Trophoblast cell (in vitro differentiated cells and primary cell): ENCODE measurements at regions not wholly inside any gene's neighbourhood (a gene's known extent, or its start where the extent isn't known, plus 50 kb on each side); places are given as distances from the start of the nearest gene placed in this dataset.

Experiments used
- DNase-seq, 2 donors: peaks; one replicate each; pipeline ENCODE4 v3.0.0-alpha.2; 2016
- H2AFZ ChIP-seq: 2 replicates; pipeline ENCODE4 v1.6.1; 2013; ENCODE audit warnings: low read length, moderate library complexity, mild to moderate bottlenecking; ENCODE audit not compliant: insufficient read depth, poor library complexity
- H2AK5ac ChIP-seq: 2 replicates; pipeline ENCODE4 v1.6.1; 2013; ENCODE audit warnings: mild to moderate bottlenecking, low read length
- H2BK120ac ChIP-seq: 2 replicates; pipeline ENCODE4 v1.6.1; 2013; ENCODE audit warnings: low read length, mild to moderate bottlenecking, moderate library complexity; ENCODE audit not compliant: insufficient read depth, poor library complexity
- H2BK12ac ChIP-seq: 2 replicates; pipeline ENCODE4 v1.6.1; 2013; ENCODE audit warnings: mild to moderate bottlenecking, low read length, moderate library complexity
- H2BK5ac ChIP-seq: 2 replicates; pipeline ENCODE4 v1.6.1; 2013; ENCODE audit warnings: low read length, low read depth, moderate library complexity, mild to moderate bottlenecking; ENCODE audit not compliant: poor library complexity
- H3K14ac ChIP-seq: 2 replicates; pipeline ENCODE4 v1.6.1; 2013; ENCODE audit warnings: mild to moderate bottlenecking, low read length
- H3K18ac ChIP-seq: 2 replicates; pipeline ENCODE4 v1.6.1; 2013; ENCODE audit warnings: mild to moderate bottlenecking, low read length
- H3K23ac ChIP-seq: 2 replicates; pipeline ENCODE4 v1.6.1; 2013; ENCODE audit warnings: low read length
- H3K27ac ChIP-seq: 2 replicates; pipeline ENCODE4 v1.5.1; 2013; ENCODE audit warnings: low read depth, mild to moderate bottlenecking, inconsistent platforms, low read length, moderate library complexity
- H3K27me3 ChIP-seq: 2 replicates; pipeline ENCODE4 v1.6.1; 2013; ENCODE audit warnings: inconsistent platforms, mild to moderate bottlenecking, low read length, moderate library complexity; ENCODE audit not compliant: insufficient read depth
- H3K36me3 ChIP-seq, 2 experiments: 1 replicate in 1 of 2; 2 replicates in 1 of 2; pipeline ENCODE4 v1.6.1; 2013; ENCODE audit warnings: low read length in 2 of 2, mild to moderate bottlenecking in 2 of 2, moderate library complexity in 1 of 2; ENCODE audit not compliant: insufficient read depth in 2 of 2, control insufficient read depth in 1 of 2
- H3K4ac ChIP-seq: 2 replicates; pipeline ENCODE4 v1.6.1; 2013; ENCODE audit warnings: low read depth, mild to moderate bottlenecking, low read length, moderate library complexity
- H3K4me1 ChIP-seq, 2 experiments: 1 replicate in 1 of 2; 2 replicates in 1 of 2; pipeline ENCODE4 v1.6.1; 2013; ENCODE audit warnings: low read length in 2 of 2, mild to moderate bottlenecking in 2 of 2, moderate library complexity in 1 of 2; ENCODE audit not compliant: insufficient read depth in 2 of 2, control insufficient read depth in 1 of 2
- H3K4me2 ChIP-seq: 2 replicates; pipeline ENCODE4 v1.6.1; 2013; ENCODE audit warnings: inconsistent platforms, mild to moderate bottlenecking, low read length, moderate library complexity
- H3K4me3 ChIP-seq: 2 replicates; pipeline ENCODE4 v1.5.1; 2013; ENCODE audit warnings: mild to moderate bottlenecking, low read depth, low read length, inconsistent platforms
- H3K79me1 ChIP-seq: one replicate; pipeline ENCODE4 v1.6.1; 2013; ENCODE audit warnings: low read length
- H3K79me2 ChIP-seq: 2 replicates; pipeline ENCODE4 v1.6.1; 2013; ENCODE audit warnings: low read length, mild to moderate bottlenecking; ENCODE audit not compliant: control insufficient read depth, insufficient read depth, poor library complexity
- H3K9ac ChIP-seq: 2 replicates; pipeline ENCODE4 v1.6.1; 2013; ENCODE audit warnings: mild to moderate bottlenecking, low read length
- H3K9me3 ChIP-seq: 2 replicates; pipeline ENCODE4 v1.6.1; 2013; ENCODE audit warnings: low read depth, mild to moderate bottlenecking, control low read depth, inconsistent platforms, low read length; ENCODE audit not compliant: insufficient read depth
- H4K12ac ChIP-seq: 2 replicates; pipeline ENCODE4 v1.6.1; 2013; ENCODE audit warnings: low read depth, mild to moderate bottlenecking, low read length, moderate library complexity
- H4K8ac ChIP-seq: 2 replicates; pipeline ENCODE4 v1.6.1; 2013; ENCODE audit warnings: low read depth, mild to moderate bottlenecking, low read length, moderate library complexity
- H4K91ac ChIP-seq: one replicate; pipeline ENCODE4 v1.6.1; 2013; ENCODE audit warnings: low read depth, mild to moderate bottlenecking, low read length, moderate library complexity
- WGBS: extraction: QIAGEN DNeasy Blood & Tissue Kit; methylation state at CpG from one replicate; pipeline ENCODE4 v1.1.7; 2013; ENCODE audit warnings: missing lambda C conversion rate; ENCODE audit not compliant: insufficient read length, insufficient coverage; ENCODE audit errors: extremely low coverage; 5-methylcytosine and 5-hydroxymethylcytosine counted together

DNA sequence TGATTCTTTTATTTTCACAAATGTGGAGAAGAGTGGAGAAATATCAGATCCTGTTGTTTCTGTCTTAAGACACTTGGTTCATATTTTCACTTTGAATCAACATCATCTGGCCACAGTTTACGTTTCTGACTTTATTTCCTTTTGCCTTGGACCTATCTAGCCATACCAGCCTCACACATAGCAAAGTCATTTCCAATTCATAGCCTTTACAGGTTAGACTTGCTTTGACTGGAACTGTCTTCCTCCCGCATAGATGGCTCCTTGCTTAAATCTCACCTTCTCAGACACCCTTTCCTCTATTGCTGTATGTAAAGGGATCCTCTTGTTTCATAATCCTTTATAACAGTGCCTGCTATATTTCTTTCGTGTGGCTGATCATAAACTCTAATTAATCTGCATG, 297.8 kb downstream of the SH3GL2 start:
- no peak overlapping the region for H4K91ac ChIP-seq
- no CpG with 5 or more reads among the region's 3 CpGs for WGBS

DNA sequence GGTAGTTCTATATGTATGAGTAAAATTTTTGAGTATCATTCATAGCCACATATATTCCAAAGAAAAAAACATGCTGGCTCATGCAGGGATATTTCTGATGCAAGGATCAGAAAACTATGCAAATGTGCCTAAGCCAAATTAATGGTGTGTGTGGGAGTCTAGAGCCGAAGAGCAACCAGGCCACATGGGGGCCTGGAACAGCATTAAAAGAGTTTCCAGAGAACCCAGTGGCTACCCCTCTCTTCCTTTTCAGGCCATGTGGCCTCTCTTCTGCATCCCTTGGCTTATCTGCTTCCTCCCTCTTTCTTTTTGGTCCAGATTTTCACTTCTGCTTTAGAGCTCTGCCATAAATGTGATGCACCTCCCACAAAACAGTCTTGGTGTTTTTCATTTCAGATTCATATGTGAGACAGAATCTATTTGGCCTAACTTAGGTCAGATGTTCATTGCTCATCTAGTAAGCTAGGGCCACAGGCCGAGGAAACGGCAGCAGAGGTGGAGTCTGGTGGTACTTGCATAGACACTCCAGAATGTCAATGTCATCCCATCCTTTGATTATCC, 300.0 kb downstream of the SH3GL2 start:
- no peaks in the 10 kb centered on the region for H3K79me2 ChIP-seq
- no peak for DNase-seq
- no peak overlapping the region for H3K27ac ChIP-seq
- H3K36me3 ChIP-seq, result no peaks in the 10 kb centered on the region
- no CpG with 5 or more reads among the region's 3 CpGs for WGBS
- no peaks in the 10 kb centered on the region for H3K79me1 ChIP-seq
- H3K4me3 ChIP-seq, result no peak overlapping the region
- H3K14ac ChIP-seq, result no peak overlapping the region
- H3K4ac ChIP-seq, result no peak overlapping the region
- H3K23ac ChIP-seq, result no peak overlapping the region
- no peaks in the 10 kb centered on the region for H3K4me1 ChIP-seq
- H3K27me3 ChIP-seq, result no peaks in the 10 kb centered on the region
- H4K12ac ChIP-seq, result no peak overlapping the region
- H3K9me3 ChIP-seq, result no peaks in the 10 kb centered on the region
- no peak overlapping the region for H2BK12ac ChIP-seq
- H3K9ac ChIP-seq, result no peak overlapping the region
- no peak overlapping the region for H2AK5ac ChIP-seq
- H2BK120ac ChIP-seq, result no peak overlapping the region
- H4K8ac ChIP-seq, result no peak overlapping the region
- H2AFZ ChIP-seq, result no peak overlapping the region
- no peak overlapping the region for H2BK5ac ChIP-seq
- H3K18ac ChIP-seq, result no peak overlapping the region
- no peak overlapping the region for H3K4me2 ChIP-seq
- no peak overlapping the region for H4K91ac ChIP-seq

More for the DNA sequence above, 297.8 kb downstream of the SH3GL2 start:
- Histone ChIP-seq H3K4ac (no peak overlapping the region), H3K9me3 (no peaks in the 10 kb centered on the region), H3K36me3 (no peaks in the 10 kb centered on the region), H2AK5ac (no peak overlapping the region), H2BK120ac (no peak overlapping the region), H3K79me1 (no peaks in the 10 kb centered on the region), H4K12ac (no peak overlapping the region), H3K23ac (no peak overlapping the region), H3K14ac (no peak overlapping the region), H3K18ac (no peak overlapping the region), H2AFZ (no peak overlapping the region), H3K4me2 (no peak overlapping the region), H3K9ac (no peak overlapping the region), H3K27me3 (no peaks in the 10 kb centered on the region), H4K8ac (no peak overlapping the region), H3K79me2 (no peaks in the 10 kb centered on the region), H3K4me3 (no peak overlapping the region), H2BK12ac (no peak overlapping the region), H3K4me1 (no peaks in the 10 kb centered on the region), H2BK5ac (no peak overlapping the region), H3K27ac (no peak overlapping the region)
- no peak for DNase-seq

DNA sequence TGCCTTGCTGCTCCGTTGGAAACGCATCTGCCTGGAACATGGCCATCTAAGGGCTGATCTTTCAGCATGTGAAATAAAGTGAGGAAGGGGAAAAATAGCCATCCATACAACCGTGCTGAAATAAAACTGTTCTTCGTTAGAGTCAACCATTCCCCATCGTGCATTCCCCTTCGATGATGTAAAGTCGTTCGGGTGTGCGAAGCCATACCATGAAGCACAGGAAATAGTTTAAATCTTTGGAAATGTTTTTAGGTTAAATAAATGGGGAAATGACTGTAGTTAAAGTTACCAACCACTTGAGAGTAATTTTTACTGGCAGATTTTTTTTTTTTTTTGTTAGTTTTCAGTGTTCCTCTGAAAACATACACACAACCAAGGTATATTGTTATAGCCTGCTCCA, 302.5 kb downstream of the SH3GL2 start:
- H3K9ac ChIP-seq, result no peak overlapping the region
- no peak overlapping the region for H4K8ac ChIP-seq
- H3K18ac ChIP-seq, result no peak overlapping the region
- no peaks in the 10 kb centered on the region for H3K9me3 ChIP-seq
- no peak overlapping the region for H2BK12ac ChIP-seq
- no peak overlapping the region for H4K91ac ChIP-seq
- DNase-seq, result peak in 1 of 2 donors; percentile 27
- H3K4me2 ChIP-seq, result no peak overlapping the region
- no peak overlapping the region for H2AFZ ChIP-seq
- no peak overlapping the region for H3K14ac ChIP-seq
- no peak overlapping the region for H3K4me3 ChIP-seq
- no peak overlapping the region for H4K12ac ChIP-seq
- no peaks in the 10 kb centered on the region for H3K4me1 ChIP-seq
- no CpG with 5 or more reads among the region's 9 CpGs for WGBS
- no peaks in the 10 kb centered on the region for H3K79me2 ChIP-seq
- H3K23ac ChIP-seq, result no peak overlapping the region
- no peak overlapping the region for H3K4ac ChIP-seq
- H2AK5ac ChIP-seq, result no peak overlapping the region
- H2BK120ac ChIP-seq, result no peak overlapping the region
- no peaks in the 10 kb centered on the region for H3K36me3 ChIP-seq
- H3K27me3 ChIP-seq, result no peaks in the 10 kb centered on the region
- no peaks in the 10 kb centered on the region for H3K79me1 ChIP-seq
- H3K27ac ChIP-seq, result no peak overlapping the region
- H2BK5ac ChIP-seq, result no peak overlapping the region

DNA sequence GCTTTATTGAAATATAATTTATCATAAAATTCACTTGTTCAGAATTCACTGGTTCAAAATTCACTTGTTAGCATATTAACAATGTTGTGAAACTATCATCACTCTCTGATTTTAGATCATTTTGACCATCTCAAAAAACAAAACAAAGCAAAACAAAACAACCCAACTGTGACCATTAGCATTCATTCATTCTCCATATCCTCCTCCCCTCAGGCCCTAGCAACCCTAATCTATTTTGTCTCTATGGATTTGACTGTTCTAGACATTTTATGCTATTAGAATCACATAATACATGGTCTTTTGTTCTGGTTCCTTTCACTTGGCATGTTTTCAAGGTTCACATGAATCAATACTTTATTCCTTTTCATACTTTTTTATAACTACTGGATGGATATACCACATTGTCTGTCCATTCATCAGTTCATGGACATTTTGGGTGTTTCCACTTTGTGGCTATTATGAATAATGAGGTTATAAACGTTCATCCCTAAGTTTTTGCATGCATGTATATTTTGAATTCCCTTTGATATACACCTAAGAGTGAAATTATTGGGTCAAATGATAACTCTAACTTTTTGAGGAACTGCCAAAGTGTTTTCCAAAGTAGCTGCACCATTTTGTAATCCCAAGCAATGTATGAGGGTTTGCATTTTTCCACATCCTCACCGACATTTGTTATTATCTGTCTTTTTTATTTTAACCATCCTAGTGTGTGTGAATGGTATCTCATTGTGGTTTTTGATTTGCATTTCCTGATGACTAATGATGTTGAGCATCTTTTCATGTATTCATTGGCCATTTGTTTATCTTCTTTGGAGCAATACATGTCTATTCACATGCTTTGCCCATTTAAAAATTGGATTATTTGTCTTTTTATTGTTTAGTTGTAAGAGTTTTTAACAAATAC, 304.1 kb downstream of the SH3GL2 start:
- H4K12ac ChIP-seq, result no peak overlapping the region
- H3K27me3 ChIP-seq, result no peaks in the 10 kb centered on the region
- no peak for DNase-seq
- no CpG with 5 or more reads among the region's 2 CpGs for WGBS
- H3K4ac ChIP-seq, result no peak overlapping the region
- no peak overlapping the region for H3K14ac ChIP-seq
- no peaks in the 10 kb centered on the region for H3K9me3 ChIP-seq
- no peaks in the 10 kb centered on the region for H3K4me1 ChIP-seq
- no peak overlapping the region for H3K23ac ChIP-seq
- no peak overlapping the region for H2BK5ac ChIP-seq
- no peak overlapping the region for H2BK12ac ChIP-seq
- no peak overlapping the region for H2BK120ac ChIP-seq
- no peak overlapping the region for H3K4me3 ChIP-seq
- no peak overlapping the region for H4K8ac ChIP-seq
- no peak overlapping the region for H4K91ac ChIP-seq
- H3K79me2 ChIP-seq, result no peaks in the 10 kb centered on the region
- no peak overlapping the region for H3K4me2 ChIP-seq
- no peak overlapping the region for H3K9ac ChIP-seq
- no peak overlapping the region for H2AFZ ChIP-seq
- H3K36me3 ChIP-seq, result no peaks in the 10 kb centered on the region
- H3K79me1 ChIP-seq, result no peaks in the 10 kb centered on the region
- no peak overlapping the region for H3K27ac ChIP-seq
- H2AK5ac ChIP-seq, result no peak overlapping the region
- H3K18ac ChIP-seq, result no peak overlapping the region
